Stimulated activated naive CD8-positive, alpha-beta T cell treated with anti-CD3 and anti-CD28 coated beads, Interleukin-15, Interleukin-2, amounts not matched to agents 100 U/mL and 50 U/mL, for 24 hours (primary cell): ENCODE measurements at regions not wholly inside any gene's neighbourhood (a gene's known extent, or its start where the extent isn't known, plus 50 kb on each side); places are given as distances from the start of the nearest gene placed in this dataset.
"Not testable (repeated sequence)": the region's sequence is repeated elsewhere in the genome, so short reads cannot be mapped to it uniquely, and the experiment has no call there.

Source experiments
- ATAC-seq: fragments of 150-1000 bp; cut with Tn5 transposase; one replicate; pipeline ENCODE4 v1.10.0; 2021
- DNase-seq: peaks from one replicate; pipeline ENCODE4 v3.0.0; 2021

DNA sequence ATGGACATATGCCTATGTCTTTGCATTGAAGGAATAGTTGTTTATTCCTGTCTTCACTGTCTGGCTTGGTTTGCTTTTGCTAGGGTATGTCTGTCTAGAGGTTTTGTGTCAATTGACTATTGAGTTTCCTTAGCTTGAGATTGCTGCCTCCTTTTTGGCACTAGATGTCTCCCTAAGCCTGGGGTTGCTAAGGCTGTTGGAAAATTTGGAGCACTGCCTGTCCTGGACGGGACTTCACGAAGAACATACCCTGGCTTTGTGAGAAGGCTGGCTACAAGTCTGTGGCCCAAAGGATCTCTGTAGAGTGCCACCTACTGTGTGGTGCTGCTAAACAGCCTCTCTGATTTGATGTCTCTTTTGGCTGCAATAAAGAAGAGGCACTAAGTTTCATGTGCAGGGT, 183.8 kb upstream of the NUDT10 start:
- no peak for ATAC-seq
- DNase-seq: no peak

DNA sequence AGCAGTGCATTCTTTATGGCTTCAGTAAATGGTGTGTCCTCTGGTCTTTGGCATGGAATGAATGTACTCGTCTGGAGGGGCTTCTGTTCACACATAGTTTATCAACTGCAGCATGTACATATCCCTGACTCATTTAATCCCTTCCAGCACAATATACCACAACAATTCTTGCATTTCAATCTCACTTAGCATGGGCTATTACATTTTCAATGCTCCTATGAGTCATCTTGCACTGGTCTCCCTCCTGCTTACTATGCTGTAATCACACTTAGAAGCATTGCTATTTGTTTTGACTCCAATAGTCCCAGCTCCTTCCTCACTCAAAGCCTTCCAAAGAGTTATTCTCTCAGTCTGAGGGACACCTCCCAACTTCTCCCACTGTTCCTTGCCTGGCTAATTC, 180.9 kb upstream of the NUDT10 start:
- ATAC-seq (no peak), DNase-seq (no peak)

DNA sequence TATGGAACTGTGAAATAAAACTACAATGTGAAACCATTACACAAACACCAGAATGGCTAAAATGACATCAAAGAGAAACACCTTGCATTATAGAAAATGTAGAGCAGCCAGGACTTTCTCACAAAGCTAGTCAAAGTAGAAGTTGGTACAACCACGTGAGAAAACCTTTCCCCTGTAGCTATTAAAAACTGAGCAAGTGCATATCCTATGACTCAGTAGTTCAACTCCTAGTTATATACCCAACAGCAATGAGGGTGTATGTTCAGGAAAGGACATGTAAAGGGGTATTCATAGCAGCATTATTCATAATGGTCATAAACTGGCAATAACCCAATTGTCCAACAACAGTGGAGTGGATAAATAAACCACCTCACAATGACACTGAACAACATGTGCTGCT, 177.5 kb upstream of the NUDT10 start:
- DNase-seq (no peak), ATAC-seq (peak; percentile 81)

DNA sequence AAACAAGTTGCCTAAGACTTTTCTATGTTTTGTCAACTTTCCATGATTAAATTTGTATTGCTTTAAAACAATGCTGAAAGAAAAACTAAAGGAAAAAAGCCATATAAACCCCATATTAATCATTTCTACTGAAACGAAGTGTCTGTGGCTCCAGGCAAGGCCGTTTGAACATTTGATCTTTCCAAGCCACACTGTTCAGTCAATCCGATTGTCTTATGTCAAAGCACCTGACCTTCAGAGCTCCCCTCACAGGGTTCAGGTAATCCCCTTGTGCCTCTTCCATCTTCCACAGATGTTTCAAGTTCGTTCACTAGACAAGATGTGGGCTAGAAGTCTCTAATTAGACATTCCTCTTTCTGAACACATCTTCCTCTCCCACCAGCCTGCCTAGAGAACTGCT, 177.1 kb upstream of the NUDT10 start:
- ATAC-seq: peak; percentile 46
- no peak for DNase-seq

DNA sequence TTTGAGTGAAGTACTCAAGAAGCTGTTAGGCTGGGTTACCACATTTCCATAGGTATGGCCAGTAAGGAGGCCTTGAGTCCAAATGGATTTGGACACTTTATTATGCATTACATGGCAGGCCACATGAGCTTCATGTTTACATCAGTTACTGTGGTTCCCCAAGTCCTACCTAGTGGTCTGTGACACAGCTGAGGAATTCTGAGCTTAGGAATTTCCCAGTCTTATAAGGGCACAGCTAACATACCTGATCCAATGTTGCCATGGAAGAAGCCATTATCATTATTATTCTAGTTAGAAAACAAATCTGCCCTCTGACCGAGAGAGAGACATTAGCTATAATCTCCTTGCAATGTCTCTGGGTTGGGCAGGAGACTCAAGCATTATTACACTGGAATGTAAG, 174.4 kb upstream of the NUDT10 start:
- DNase-seq: no peak

DNA sequence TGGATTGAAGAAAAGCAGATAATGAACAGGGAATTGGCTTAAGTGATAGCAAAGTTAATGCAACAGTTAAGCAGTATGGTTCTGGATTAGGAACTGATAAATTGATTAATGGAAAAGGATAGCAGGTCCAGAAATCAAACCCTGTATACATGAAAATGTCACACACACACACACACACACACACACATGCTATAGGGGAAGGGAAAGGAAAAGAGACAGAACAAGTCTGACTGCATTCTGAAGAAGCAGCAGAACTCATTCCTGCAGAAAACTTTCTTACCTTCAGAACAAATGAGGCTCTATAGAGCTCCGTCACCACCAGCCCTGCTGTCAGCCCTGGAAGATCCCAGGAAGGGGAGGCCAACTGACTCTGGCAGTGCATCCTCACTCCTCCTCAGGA, 173.2 kb upstream of the NUDT10 start:
- not testable (repeated sequence) for ATAC-seq, DNase-seq

More for the DNA sequence above, 174.4 kb upstream of the NUDT10 start:
- ATAC-seq: no peak

DNA sequence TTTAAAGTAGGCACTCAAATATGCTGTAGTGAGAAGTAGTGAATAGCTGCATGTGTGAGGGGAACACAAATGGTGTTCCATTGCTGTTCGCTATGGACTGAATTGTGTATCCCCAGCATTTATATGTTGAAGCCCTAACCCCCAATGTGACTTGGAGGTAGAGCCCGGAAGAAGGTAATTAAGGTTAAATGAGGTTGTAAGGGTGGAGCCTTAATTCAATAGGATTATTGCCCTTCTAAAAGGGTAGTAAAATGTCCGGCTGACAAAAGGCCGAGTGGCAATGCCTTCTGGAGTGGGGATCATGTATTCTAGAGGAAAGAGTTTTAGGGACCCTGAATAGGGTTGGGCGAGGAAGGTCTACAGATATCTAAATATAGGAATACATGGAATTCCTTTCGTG, 168.9 kb upstream of the NUDT10 start:
- DNase-seq (no peak), ATAC-seq (no peak)

DNA sequence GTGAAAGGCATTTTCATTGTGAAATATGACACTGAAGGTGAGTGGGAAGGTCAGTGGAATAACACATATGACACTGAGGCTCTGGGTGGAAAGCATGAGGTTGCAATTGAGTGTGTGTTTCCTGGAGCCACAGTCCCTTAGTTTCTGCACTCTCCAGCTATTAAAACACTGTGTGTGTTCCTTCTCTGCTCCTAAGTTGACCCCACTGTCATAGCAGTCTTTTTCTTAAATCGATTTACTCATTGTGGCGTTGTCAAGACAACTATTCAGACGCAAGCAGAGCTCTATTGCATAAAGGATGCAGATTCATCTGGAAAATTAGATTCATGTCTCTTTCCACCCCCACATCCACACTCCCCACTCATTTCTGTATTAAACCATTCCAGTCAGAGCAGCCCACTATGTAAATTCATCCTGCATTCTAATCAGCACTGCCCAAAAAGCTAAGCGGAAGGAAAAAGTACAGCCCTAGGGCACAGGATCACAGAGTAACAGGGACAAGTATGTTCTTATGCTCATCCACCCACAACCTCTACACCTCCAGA, 154.2 kb upstream of the NUDT10 start:
- DNase-seq: not testable (repeated sequence)
- peak; percentile 52 for ATAC-seq

DNA sequence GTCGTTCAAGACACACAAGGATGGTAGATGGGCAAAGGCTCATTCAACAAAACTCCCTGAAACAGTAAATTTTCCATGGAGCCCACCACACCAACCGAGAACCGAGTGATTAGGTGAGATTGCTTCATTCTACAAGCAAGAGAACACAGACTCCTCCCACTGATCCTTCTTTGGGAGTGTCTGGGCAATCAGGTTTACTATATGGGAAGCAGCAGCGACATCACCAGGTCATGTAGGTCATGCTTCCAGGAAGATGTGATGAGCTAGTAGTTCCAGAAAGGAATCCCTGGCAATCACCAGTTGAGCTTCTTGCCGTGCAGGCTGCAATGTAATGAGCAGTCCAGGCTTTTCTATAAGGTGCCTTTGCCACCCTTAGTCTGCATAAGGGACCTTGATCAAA, 152.8 kb upstream of the NUDT10 start:
- not testable (repeated sequence) for DNase-seq, ATAC-seq

DNA sequence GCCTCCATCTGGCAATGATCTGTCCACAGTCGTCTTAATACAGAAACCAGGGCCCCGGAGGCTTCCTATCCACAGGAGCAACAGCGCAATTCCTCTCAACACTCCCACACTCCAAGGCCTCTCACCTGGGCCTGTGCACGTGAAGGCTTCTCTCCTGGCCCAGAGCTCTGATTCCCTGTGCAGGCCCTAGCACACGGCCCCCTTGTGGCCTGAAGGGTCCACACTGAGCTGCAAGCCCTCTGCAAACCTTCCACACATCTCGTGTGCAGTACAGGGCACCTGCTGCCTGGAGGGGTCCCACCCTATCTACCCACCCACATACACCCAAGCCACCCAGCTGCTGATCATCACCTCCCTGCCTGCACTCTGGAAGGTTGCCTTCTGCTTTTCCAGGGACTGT, 150.1 kb upstream of the NUDT10 start:
- ATAC-seq (no peak), DNase-seq (no peak)

DNA sequence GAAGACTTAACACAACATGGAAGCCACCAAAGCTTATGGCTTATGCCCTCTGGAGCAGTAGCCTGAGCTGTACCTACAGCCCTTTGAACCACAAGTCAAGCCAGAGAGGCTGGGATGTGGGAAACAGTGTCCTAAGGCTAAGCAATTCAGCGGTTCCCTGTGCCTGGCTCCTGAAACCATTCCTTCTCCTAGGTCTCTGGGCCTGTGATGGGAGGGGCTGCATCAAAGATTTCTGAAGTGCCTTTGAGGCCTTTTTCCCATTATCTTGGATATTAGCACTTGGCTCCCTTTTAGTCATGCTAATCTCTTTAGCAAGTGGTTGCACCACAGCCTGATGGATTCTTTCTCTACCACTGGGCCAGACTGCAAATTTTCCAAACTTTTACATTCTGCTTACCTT, 140.5 kb upstream of the NUDT10 start:
- no peak for ATAC-seq
- no peak for DNase-seq

DNA sequence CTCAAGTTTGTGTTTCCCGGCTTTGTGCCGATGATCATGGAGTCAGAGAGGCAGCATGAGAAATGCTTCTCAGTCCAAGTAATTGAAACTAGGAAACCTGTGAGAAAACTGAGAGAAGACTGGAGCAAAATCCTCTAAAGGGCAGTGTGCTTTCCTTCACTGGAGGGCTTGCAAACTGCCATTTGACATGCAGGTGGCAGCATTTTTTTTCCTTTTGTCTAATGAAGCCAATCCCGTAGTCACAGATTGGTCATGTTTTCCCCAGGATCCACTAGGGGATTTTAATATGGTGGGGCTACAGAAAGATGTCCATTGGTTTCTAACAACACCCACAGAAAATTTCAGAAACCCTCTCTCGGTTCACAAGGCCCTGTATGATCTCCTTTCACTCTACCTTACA, 117.4 kb upstream of the NUDT10 start:
- no peak for ATAC-seq
- DNase-seq: no peak

DNA sequence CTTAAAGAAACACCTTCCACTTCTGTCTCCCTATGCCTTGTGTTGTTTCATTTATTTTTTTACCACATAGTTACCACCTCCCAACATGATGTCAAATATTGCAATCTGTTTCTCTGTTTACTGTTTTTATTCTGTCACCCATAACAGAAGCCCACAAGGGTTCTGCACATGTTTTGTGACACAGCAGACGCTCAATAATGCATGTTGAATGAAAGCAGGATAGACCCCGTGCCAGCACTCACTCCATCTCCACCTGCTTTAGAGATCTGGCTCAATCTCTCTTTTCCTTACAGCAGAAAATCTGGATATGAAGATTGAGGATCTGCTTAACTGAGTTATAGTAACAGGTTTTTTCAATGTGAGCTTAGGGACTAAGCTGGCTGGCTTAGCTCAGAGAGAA, 116.8 kb upstream of the NUDT10 start:
- ATAC-seq: no peak
- DNase-seq: no peak

DNA sequence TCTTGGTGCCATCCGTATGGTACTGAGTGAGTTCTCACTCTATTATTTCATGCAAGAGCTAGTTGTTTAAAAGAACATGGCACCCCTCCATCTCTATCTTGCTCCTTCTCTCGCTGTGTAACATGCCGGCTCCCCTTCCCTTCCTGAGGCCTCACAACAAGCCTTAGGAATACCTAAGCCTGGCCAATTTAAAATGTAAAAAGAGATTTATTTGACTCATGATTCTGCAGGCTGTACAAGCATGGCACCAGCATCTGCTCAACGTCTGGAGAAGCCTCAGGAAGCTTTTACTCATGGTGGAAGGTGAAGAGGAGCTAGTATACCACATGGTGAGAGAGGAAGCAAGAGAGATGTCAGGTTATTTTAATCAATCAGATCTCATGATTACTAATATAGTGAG, 90.4 kb upstream of the NUDT10 start:
- ATAC-seq (no peak), DNase-seq (no peak)

DNA sequence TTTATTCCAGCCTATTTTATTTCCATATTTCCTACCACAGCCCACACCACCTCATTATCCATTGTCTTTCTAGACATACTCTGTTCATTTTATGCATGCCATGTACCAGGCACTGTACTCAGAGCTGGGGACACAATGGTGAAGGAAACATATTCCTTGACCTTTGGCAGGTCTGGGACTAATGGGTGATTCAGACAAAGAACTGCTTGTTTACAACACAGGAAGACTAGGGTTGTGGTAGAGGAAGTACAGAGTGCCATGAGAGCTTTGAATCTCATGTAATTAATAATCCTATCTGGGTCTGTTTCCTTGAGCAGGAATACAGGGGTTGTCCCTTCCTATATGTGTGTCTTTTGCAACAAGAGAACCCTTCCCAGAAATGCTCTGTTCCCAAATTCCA, 75.1 kb upstream of the NUDT10 start:
- DNase-seq (no peak), ATAC-seq (no peak)

DNA sequence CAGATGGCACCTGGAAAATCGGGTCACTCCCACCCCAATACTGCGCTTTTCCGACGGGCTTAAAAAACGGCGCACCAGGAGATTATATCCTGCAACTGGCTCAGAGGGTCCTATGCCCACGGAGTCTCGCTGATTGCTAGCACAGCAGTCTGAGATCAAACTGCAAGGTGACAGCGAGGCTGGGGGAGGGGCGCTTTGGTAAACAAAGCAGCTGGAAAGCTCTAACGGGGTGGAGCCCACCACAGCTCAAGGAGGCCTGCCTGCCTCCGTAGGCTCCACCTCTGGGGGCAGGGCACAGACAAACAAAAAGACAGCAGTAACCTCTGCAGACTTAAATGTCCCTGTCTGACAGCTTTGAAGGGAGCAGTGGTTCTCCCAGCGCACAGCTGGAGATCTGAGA, 70.4 kb upstream of the NUDT10 start:
- DNase-seq, ATAC-seq: not testable (repeated sequence)

DNA sequence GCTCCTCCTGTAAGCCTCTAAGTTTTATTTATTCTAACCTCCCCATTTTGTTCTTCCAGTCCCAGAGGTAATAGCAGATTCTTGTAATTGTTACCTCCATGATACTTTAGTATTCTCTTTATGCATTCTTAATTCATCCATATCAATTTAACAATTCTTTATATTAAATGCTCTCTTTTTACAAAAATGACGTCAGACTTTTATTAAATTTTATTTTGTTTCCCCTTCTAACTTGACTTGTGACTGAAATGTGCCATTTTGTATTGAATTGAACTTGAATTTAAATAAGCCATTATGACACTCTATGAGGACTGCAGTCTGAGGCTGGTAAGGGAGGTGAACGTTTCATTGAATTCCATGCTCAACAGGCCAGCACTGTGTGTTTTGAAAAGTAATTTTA, 60.0 kb upstream of the NUDT10 start:
- ATAC-seq (no peak), DNase-seq (no peak)

DNA sequence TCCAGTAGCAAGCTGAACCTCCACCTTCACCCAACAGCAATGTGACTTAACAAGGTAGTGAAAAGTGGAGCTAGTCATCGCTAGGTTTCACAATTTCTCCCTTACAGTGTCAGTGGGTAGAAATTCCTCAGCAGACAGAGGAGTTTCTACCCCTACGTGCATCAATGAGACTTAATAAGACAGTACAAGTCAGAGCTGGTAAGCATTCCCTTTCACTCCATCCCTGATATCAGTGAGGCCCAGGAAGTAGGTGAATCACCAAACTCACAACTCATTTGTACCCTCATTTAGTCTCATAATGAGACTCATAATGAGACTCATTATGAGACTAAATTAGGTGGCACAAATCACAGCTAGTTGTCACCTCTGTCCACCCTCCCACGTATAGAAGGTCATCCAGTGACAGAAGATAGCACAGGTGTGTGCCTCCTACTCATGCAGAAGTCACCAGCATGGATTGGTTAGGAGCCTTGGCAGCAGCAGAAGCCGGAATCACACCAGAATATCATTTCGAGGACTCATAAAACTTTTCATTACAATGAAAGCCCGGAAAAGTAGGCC, 50.8 kb upstream of the NUDT10 start:
- no peak for DNase-seq
- ATAC-seq: no peak
